ENCODE measurements at regions not wholly inside any gene's neighbourhood (a gene's known extent, or its start where the extent isn't known, plus 50 kb on each side); places are given as distances from the start of the nearest gene placed in this dataset.

DNA sequence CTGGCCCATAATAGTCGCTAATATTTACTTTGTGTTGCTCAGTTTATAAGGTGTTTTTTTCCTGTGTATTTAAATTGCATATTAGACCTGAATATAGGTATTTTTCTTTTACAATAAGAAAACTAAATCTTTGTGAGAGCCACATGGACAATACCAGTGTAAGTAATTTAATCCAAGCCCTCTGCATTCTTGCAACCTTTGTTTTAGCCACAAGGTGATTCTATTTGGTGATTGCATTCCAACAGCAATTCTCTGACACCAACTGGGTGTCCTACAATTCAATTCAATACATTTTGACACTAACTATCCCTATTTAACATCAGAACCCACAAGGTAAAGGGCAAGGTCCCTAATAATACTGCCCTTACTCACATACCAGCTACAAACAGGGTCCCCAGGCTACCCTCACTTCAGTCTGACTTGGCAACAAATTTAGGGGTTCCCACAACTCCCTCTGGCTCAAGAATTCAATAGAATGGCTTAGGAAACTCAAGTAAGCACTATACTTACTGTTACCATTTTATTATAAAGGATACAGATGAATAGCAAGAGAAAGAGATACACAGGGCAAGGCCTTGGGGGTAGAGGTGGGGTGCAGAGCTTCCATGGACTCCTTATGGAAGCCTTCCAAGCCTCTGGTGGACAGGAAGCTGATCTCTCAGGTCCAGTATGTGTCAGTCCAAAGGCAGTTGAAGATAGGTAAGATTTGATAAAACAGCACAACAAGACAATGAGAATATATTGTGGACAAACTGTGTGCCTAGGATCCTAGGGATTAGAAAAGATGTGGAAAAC is 169.3 kb downstream of the CD83 start:
- TF ChIP-seq, protein P1, sequence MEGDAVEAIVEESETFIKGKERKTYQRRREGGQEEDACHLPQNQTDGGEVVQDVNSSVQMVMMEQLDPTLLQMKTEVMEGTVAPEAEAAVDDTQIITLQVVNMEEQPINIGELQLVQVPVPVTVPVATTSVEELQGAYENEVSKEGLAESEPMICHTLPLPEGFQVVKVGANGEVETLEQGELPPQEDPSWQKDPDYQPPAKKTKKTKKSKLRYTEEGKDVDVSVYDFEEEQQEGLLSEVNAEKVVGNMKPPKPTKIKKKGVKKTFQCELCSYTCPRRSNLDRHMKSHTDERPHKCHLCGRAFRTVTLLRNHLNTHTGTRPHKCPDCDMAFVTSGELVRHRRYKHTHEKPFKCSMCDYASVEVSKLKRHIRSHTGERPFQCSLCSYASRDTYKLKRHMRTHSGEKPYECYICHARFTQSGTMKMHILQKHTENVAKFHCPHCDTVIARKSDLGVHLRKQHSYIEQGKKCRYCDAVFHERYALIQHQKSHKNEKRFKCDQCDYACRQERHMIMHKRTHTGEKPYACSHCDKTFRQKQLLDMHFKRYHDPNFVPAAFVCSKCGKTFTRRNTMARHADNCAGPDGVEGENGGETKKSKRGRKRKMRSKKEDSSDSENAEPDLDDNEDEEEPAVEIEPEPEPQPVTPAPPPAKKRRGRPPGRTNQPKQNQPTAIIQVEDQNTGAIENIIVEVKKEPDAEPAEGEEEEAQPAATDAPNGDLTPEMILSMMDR (IDR thresholded peaks at IDR 0.05; ENCODE audit: insufficient read depth, low read length, poor library complexity, severe bottlenecking) = no peak
- no peak for TF ChIP-seq EZH2phosphoT487 (conservative IDR thresholded peaks at IDR 0.05; ENCODE audit: low read length)
